Colon (tissue), 2 donors: ENCODE measurements at regions not wholly inside any gene's neighbourhood (a gene's known extent, or its start where the extent isn't known, plus 50 kb on each side); places are given as distances from the start of the nearest gene placed in this dataset.
"Not testable (repeated sequence)": the region's sequence is repeated elsewhere in the genome, so short reads cannot be mapped to it uniquely, and the experiment has no call there.

Experiments used
- FAIRE-seq: peaks from 2 replicates; lab custom pipeline; 2012; peaks lifted over from hg19 to GRCh38; lab: Jason Lieb, UNC
- donor health status: control.
- donor health status: control.

- no peak for FAIRE-seq
Measured at GRCh38 chr7:32223071-32223650, 153.0 kb upstream of the PDE1C start.

- FAIRE-seq, result no peak
Measured at GRCh38 chr7:32222251-32222900, 152.2 kb upstream of the PDE1C start.

GRCh38 chr7:32221736-32222135, 151.5 kb upstream of the PDE1C start:
- FAIRE-seq, result no peak

- FAIRE-seq, result no peak
Measured at GRCh38 chr7:32221056-32221455, 150.8 kb upstream of the PDE1C start.

GRCh38 chr7:32219831-32220230, 149.6 kb upstream of the PDE1C start:
- FAIRE-seq, result not testable (repeated sequence)

- FAIRE-seq, result no peak
Measured at GRCh38 chr7:32219416-32219815, 149.2 kb upstream of the PDE1C start.

GRCh38 chr7:32218741-32219288, 148.6 kb upstream of the PDE1C start:
- FAIRE-seq, result no peak

GRCh38 chr7:32218154-32218467, 147.9 kb upstream of the PDE1C start:
- FAIRE-seq, result no peak

- no peak for FAIRE-seq
Measured at GRCh38 chr7:32217341-32218153, 147.3 kb upstream of the PDE1C start.

- no peak for FAIRE-seq
Measured at GRCh38 chr7:32216759-32217158, 146.6 kb upstream of the PDE1C start.

GRCh38 chr7:32215697-32216096, 145.5 kb upstream of the PDE1C start:
- FAIRE-seq, result no peak

- no peak for FAIRE-seq
Measured at GRCh38 chr7:32214913-32215312, 144.7 kb upstream of the PDE1C start.

GRCh38 chr7:32212321-32212720, 142.1 kb upstream of the PDE1C start:
- FAIRE-seq, result no peak

GRCh38 chr7:32206987-32207386, 136.8 kb upstream of the PDE1C start:
- no peak for FAIRE-seq

GRCh38 chr7:32206488-32206887, 136.3 kb upstream of the PDE1C start:
- no peak for FAIRE-seq

- not testable (repeated sequence) for FAIRE-seq
Measured at GRCh38 chr7:32205298-32205824, 135.2 kb upstream of the PDE1C start.

GRCh38 chr7:32204361-32205018, 134.3 kb upstream of the PDE1C start:
- FAIRE-seq, result no peak

GRCh38 chr7:32200646-32201045, 130.4 kb upstream of the PDE1C start:
- FAIRE-seq, result no peak

- FAIRE-seq, result no peak
Measured at GRCh38 chr7:32194537-32194936, 124.3 kb upstream of the PDE1C start.

GRCh38 chr7:32191305-32191704, 121.1 kb upstream of the PDE1C start:
- FAIRE-seq, result no peak

- FAIRE-seq, result no peak
Measured at GRCh38 chr7:32179567-32179966, 109.4 kb upstream of the PDE1C start.

GRCh38 chr7:32178677-32179366, 108.6 kb upstream of the PDE1C start:
- FAIRE-seq, result no peak
